HEK293 (cell line): ENCODE measurements at regions not wholly inside any gene's neighbourhood (a gene's known extent, or its start where the extent isn't known, plus 50 kb on each side); places are given as distances from the start of the nearest gene placed in this dataset.

Experiments used
- CTCF ChIA-PET: fragments of 350-600 bp; formaldehyde crosslinking; extraction: SDS; loops from one replicate; lab custom pipeline; 2021; ENCODE audit warnings: antibody characterized with exemption; lab: Yijun Ruan, JAX
- POLR2A ChIA-PET: fragments of 300-600 bp; formaldehyde crosslinking; extraction: SDS; loops from one replicate; lab custom pipeline; 2020; ENCODE audit warnings: antibody characterized with exemption, inconsistent platforms; lab: Yijun Ruan, JAX
- H3K27ac ChIP-seq: fragments of 200-500 bp; sonication (Bioruptor generic); 2 replicates; pipeline ENCODE4 v1.5.1; 2014; ENCODE audit warnings: low read depth, low read length, control low read depth, inconsistent platforms; ENCODE audit errors: extremely low read depth
- H3K36me3 ChIP-seq, 2 experiments: fragments of 200-500 bp in 1 of 2; sonication (Bioruptor generic) in 1 of 2; 1 replicate in 1 of 2; 2 replicates in 1 of 2; pipeline ENCODE4 v1.5.1; 2014 to 2017; ENCODE audit warnings: inconsistent platforms in 2 of 2, low read length in 2 of 2; ENCODE audit not compliant: control insufficient read depth in 2 of 2, insufficient read depth in 1 of 2
- H3K4me1 ChIP-seq: fragments of 200-500 bp; sonication (Bioruptor generic); 2 replicates; pipeline ENCODE4 v1.5.1; 2014; ENCODE audit warnings: mild to moderate bottlenecking, low read length, inconsistent platforms; ENCODE audit not compliant: control insufficient read depth, insufficient read depth
- H3K4me3 ChIP-seq: 2 replicates; pipeline ENCODE4 v1.5.1; 2011; ENCODE audit warnings: low read depth, mild to moderate bottlenecking, control low read depth, low read length, moderate library complexity
- H3K9me3 ChIP-seq: fragments of 200-500 bp; sonication (Bioruptor generic); 2 replicates; pipeline ENCODE4 v1.5.1; 2014; ENCODE audit warnings: low read depth, low read length, inconsistent platforms; ENCODE audit not compliant: control insufficient read depth, insufficient read depth
- BCL11B ChIP-seq: fragments of 450-650 bp; formaldehyde crosslinking; IDR thresholded peaks from 2 replicates; pipeline ENCODE4 v1.5.1; 2016; ENCODE audit warnings: low read depth, missing biosample characterization, missing genetic modification characterization
- KLF9 ChIP-seq: fragments of 450-650 bp; formaldehyde crosslinking; IDR thresholded peaks from 2 replicates; pipeline ENCODE4 v1.5.1; 2016; ENCODE audit warnings: missing biosample characterization, missing genetic modification characterization, low read depth
- ZBTB7A ChIP-seq: fragments of 450-650 bp; formaldehyde crosslinking; IDR thresholded peaks from 2 replicates; pipeline ENCODE4 v1.5.1; 2016; ENCODE audit warnings: low read depth, missing biosample characterization, missing genetic modification characterization
- ZNF2 ChIP-seq: fragments of 450-650 bp; formaldehyde crosslinking; IDR thresholded peaks from 2 replicates; pipeline ENCODE4 v1.5.1; 2016; ENCODE audit warnings: missing biosample characterization, missing genetic modification characterization
- ZNF221 ChIP-seq: fragments of 450-650 bp; formaldehyde crosslinking; IDR thresholded peaks from 2 replicates; pipeline ENCODE4 v1.5.1; 2017; ENCODE audit warnings: missing biosample characterization, missing genetic modification characterization, borderline replicate concordance
- ZNF223 ChIP-seq: fragments of 450-650 bp; formaldehyde crosslinking; IDR thresholded peaks from 2 replicates; pipeline ENCODE4 v1.5.1; 2016; ENCODE audit warnings: missing biosample characterization, missing genetic modification characterization
- ZNF292 ChIP-seq: fragments of 450-650 bp; formaldehyde crosslinking; IDR thresholded peaks from 2 replicates; pipeline ENCODE4 v1.5.1; 2016; ENCODE audit warnings: low read depth, missing biosample characterization, missing genetic modification characterization, borderline replicate concordance
- ZNF302 ChIP-seq: fragments of 450-650 bp; formaldehyde crosslinking; IDR thresholded peaks from 2 replicates; pipeline ENCODE4 v1.5.1; 2016; ENCODE audit warnings: missing biosample characterization, missing genetic modification characterization, low read depth
- ZNF335 ChIP-seq: fragments of 450-650 bp; formaldehyde crosslinking; conservative IDR thresholded peaks from 2 replicates; pipeline ENCODE4 v1.5.1; 2016; ENCODE audit warnings: missing biosample characterization, missing genetic modification characterization
- ZNF426 ChIP-seq: fragments of 450-650 bp; formaldehyde crosslinking; IDR thresholded peaks from 2 replicates; pipeline ENCODE4 v1.5.1; 2017; ENCODE audit warnings: missing biosample characterization, missing genetic modification characterization, mild to moderate bottlenecking, inconsistent platforms, moderate library complexity
- ZNF555 ChIP-seq: fragments of 450-650 bp; formaldehyde crosslinking; conservative IDR thresholded peaks from 2 replicates; pipeline ENCODE4 v1.5.1; 2017; ENCODE audit warnings: missing biosample characterization, mild to moderate bottlenecking, missing genetic modification characterization, inconsistent platforms
- ZNF624 ChIP-seq: fragments of 450-650 bp; formaldehyde crosslinking; IDR thresholded peaks from 2 replicates; pipeline ENCODE4 v1.5.1; 2017; ENCODE audit warnings: missing biosample characterization, missing genetic modification characterization
- ZNF707 ChIP-seq: fragments of 450-650 bp; formaldehyde crosslinking; IDR thresholded peaks from 2 replicates; pipeline ENCODE4 v1.5.1; 2016; ENCODE audit warnings: missing biosample characterization, missing genetic modification characterization
- ZNF768 ChIP-seq: fragments of 450-650 bp; formaldehyde crosslinking; IDR thresholded peaks from 2 replicates; pipeline ENCODE4 v1.5.1; 2018; ENCODE audit warnings: missing biosample characterization, mild to moderate bottlenecking, missing genetic modification characterization
- TF ChIP-seq, protein P1 (sequence below): fragments of 450-650 bp; formaldehyde crosslinking; IDR thresholded peaks from 2 replicates; pipeline ENCODE4 v1.5.1; 2016; ENCODE audit warnings: missing biosample characterization, missing genetic modification characterization
- TF ChIP-seq, protein P2 (sequence below): fragments of 450-650 bp; formaldehyde crosslinking; IDR thresholded peaks from 2 replicates; pipeline ENCODE4 v1.5.1; 2016; ENCODE audit warnings: missing biosample characterization, missing genetic modification characterization, borderline replicate concordance
- TF ChIP-seq, protein P3 (sequence below): fragments of 450-650 bp; formaldehyde crosslinking; IDR thresholded peaks from 2 replicates; pipeline ENCODE4 v1.5.1; 2016; ENCODE audit warnings: missing biosample characterization, missing genetic modification characterization
- TF ChIP-seq, protein P4 (sequence below): fragments of 450-650 bp; formaldehyde crosslinking; conservative IDR thresholded peaks from 2 replicates; pipeline ENCODE4 v1.5.1; 2016; ENCODE audit warnings: low read depth, missing biosample characterization, missing genetic modification characterization
- TF ChIP-seq, protein P5 (sequence below): fragments of 450-650 bp; formaldehyde crosslinking; IDR thresholded peaks from 2 replicates; pipeline ENCODE4 v1.5.1; 2016; ENCODE audit warnings: missing biosample characterization, missing genetic modification characterization
- TF ChIP-seq, protein P6 (sequence below): fragments of 450-650 bp; formaldehyde crosslinking; IDR thresholded peaks from 2 replicates; pipeline ENCODE4 v1.5.1; 2016; ENCODE audit warnings: missing biosample characterization, missing genetic modification characterization

DNA sequence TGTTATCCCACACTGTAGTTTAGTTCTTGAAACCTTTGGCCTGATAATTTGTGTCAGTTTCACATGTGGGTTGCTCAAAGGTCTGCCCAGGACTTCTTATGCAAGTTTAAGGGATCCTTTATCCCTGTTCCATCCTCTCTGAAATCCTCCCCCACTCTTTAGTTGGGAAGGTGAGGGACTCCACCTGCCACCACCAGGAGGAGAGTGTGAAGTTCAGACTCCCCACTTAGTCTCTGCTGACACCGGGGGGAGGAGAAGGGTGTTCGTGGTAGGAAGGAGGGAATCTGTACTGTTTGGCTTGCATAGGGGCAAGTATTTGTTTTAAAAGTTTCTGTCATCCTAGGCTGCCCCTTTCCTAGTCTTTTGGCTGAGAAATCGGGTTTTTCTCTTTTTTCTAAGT is 211.8 kb downstream of the PPP4R3C start:
- no peaks in the 10 kb centered on the region for H3K9me3 ChIP-seq
- no peaks in the 10 kb centered on the region for H3K36me3 ChIP-seq
- CTCF ChIA-PET = no interaction called here
- TF ChIP-seq ZBTB7A (tag by site-specific recombination) = no peak
- TF ChIP-seq ZNF335 (tag by site-specific recombination) = no peak
- TF ChIP-seq ZNF426 (tag by site-specific recombination) = no peak
- TF ChIP-seq, protein P1, sequence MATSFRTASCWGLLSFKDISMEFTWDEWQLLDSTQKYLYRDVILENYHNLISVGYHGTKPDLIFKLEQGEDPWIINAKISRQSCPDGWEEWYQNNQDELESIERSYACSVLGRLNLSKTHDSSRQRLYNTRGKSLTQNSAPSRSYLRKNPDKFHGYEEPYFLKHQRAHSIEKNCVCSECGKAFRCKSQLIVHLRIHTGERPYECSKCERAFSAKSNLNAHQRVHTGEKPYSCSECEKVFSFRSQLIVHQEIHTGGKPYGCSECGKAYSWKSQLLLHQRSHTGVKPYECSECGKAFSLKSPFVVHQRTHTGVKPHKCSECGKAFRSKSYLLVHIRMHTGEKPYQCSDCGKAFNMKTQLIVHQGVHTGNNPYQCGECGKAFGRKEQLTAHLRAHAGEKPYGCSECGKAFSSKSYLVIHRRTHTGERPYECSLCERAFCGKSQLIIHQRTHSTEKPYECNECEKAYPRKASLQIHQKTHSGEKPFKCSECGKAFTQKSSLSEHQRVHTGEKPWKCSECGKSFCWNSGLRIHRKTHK (tag by site-specific recombination) = no peak
- TF ChIP-seq, protein P2, sequence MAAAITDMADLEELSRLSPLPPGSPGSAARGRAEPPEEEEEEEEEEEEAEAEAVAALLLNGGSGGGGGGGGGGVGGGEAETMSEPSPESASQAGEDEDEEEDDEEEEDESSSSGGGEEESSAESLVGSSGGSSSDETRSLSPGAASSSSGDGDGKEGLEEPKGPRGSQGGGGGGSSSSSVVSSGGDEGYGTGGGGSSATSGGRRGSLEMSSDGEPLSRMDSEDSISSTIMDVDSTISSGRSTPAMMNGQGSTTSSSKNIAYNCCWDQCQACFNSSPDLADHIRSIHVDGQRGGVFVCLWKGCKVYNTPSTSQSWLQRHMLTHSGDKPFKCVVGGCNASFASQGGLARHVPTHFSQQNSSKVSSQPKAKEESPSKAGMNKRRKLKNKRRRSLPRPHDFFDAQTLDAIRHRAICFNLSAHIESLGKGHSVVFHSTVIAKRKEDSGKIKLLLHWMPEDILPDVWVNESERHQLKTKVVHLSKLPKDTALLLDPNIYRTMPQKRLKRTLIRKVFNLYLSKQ (tag by site-specific recombination) = no peak
- TF ChIP-seq ZNF707 (tag by site-specific recombination) = no peak
- TF ChIP-seq ZNF302 (tag by site-specific recombination) = no peak
- TF ChIP-seq, protein P3, sequence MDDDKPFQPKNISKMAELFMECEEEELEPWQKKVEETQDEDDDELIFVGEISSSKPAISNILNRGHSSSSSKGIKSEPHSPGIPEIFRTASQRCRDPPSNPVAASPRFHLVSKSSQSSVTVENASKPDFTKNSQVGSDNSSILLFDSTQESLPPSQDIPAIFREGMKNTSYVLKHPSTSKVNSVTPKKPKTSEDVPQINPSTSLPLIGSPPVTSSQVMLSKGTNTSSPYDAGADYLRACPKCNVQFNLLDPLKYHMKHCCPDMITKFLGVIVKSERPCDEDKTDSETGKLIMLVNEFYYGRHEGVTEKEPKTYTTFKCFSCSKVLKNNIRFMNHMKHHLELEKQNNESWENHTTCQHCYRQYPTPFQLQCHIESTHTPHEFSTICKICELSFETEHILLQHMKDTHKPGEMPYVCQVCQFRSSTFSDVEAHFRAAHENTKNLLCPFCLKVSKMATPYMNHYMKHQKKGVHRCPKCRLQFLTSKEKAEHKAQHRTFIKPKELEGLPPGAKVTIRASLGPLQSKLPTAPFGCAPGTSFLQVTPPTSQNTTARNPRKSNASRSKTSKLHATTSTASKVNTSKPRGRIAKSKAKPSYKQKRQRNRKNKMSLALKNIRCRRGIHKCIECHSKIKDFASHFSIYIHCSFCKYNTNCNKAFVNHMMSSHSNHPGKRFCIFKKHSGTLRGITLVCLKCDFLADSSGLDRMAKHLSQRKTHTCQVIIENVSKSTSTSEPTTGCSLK (tag by site-specific recombination) = no peak
- TF ChIP-seq ZNF624 (tag by site-specific recombination) = no peak
- TF ChIP-seq ZNF221 (tag by site-specific recombination) = no peak
- no peak for TF ChIP-seq ZNF223 (tag by site-specific recombination)
- TF ChIP-seq, protein P4, sequence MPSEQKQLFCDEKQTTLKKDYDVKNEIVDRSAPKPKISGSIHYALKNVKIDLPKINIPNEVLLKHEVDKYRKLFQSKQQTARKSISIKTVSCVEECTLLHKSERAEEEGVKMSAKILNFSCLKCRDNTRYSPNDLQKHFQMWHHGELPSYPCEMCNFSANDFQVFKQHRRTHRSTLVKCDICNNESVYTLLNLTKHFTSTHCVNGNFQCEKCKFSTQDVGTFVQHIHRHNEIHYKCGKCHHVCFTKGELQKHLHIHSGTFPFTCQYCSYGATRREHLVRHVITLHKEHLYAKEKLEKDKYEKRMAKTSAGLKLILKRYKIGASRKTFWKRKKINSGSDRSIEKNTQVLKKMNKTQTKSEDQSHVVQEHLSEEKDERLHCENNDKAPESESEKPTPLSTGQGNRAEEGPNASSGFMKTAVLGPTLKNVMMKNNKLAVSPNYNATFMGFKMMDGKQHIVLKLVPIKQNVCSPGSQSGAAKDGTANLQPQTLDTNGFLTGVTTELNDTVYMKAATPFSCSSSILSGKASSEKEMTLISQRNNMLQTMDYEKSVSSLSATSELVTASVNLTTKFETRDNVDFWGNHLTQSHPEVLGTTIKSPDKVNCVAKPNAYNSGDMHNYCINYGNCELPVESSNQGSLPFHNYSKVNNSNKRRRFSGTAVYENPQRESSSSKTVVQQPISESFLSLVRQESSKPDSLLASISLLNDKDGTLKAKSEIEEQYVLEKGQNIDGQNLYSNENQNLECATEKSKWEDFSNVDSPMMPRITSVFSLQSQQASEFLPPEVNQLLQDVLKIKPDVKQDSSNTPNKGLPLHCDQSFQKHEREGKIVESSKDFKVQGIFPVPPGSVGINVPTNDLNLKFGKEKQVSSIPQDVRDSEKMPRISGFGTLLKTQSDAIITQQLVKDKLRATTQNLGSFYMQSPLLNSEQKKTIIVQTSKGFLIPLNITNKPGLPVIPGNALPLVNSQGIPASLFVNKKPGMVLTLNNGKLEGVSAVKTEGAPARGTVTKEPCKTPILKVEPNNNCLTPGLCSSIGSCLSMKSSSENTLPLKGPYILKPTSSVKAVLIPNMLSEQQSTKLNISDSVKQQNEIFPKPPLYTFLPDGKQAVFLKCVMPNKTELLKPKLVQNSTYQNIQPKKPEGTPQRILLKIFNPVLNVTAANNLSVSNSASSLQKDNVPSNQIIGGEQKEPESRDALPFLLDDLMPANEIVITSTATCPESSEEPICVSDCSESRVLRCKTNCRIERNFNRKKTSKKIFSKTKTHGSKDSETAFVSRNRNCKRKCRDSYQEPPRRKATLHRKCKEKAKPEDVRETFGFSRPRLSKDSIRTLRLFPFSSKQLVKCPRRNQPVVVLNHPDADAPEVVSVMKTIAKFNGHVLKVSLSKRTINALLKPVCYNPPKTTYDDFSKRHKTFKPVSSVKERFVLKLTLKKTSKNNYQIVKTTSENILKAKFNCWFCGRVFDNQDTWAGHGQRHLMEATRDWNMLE = no peak
- no peak for TF ChIP-seq ZNF2 (tag by site-specific recombination)
- no peaks in the 10 kb centered on the region for H3K4me1 ChIP-seq
- POLR2A ChIA-PET = no interaction called here
- H3K27ac ChIP-seq = no peak overlapping the region
- H3K4me3 ChIP-seq = no peak overlapping the region

DNA sequence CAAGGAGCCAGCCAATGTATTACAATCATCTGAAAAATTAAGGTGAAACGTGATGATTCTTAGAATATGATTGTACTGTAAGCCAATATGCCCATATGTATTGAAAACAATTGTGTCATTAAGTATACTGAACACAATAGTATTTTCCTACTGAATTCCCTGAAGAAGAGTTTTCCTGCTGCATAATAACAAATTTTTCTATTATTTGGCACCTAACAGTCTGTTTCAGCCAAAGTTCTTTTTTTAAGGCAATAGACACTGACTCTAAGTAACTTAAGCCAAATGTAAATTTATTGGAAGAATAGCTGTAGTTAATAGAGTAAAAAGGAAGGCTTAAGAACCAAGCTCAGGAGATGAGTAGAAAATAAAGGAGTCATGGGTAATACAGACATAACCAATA is 220.6 kb downstream of the PPP4R3C start:
- Histone ChIP-seq H3K9me3 (no peaks in the 10 kb centered on the region), H3K36me3 (no peaks in the 10 kb centered on the region), H3K27ac (no peak overlapping the region), H3K4me3 (no peak overlapping the region), H3K4me1 (no peaks in the 10 kb centered on the region)
- ChIA-PET POLR2A (no interaction called here), CTCF (no interaction called here)
- TF ChIP-seq, protein P2 (tag by site-specific recombination) = no peak
- TF ChIP-seq, protein P5, sequence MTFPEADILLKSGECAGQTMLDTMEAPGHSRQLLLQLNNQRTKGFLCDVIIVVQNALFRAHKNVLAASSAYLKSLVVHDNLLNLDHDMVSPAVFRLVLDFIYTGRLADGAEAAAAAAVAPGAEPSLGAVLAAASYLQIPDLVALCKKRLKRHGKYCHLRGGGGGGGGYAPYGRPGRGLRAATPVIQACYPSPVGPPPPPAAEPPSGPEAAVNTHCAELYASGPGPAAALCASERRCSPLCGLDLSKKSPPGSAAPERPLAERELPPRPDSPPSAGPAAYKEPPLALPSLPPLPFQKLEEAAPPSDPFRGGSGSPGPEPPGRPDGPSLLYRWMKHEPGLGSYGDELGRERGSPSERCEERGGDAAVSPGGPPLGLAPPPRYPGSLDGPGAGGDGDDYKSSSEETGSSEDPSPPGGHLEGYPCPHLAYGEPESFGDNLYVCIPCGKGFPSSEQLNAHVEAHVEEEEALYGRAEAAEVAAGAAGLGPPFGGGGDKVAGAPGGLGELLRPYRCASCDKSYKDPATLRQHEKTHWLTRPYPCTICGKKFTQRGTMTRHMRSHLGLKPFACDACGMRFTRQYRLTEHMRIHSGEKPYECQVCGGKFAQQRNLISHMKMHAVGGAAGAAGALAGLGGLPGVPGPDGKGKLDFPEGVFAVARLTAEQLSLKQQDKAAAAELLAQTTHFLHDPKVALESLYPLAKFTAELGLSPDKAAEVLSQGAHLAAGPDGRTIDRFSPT (tag by site-specific recombination) = no peak
- no peak for TF ChIP-seq KLF9 (tag by site-specific recombination)
- no peak for TF ChIP-seq ZNF292 (tag by site-specific recombination)
- no peak for TF ChIP-seq ZNF768 (tag by site-specific recombination)
- TF ChIP-seq BCL11B (tag by site-specific recombination) = no peak
- no peak for TF ChIP-seq ZNF555 (tag by site-specific recombination)
- TF ChIP-seq, protein P6, sequence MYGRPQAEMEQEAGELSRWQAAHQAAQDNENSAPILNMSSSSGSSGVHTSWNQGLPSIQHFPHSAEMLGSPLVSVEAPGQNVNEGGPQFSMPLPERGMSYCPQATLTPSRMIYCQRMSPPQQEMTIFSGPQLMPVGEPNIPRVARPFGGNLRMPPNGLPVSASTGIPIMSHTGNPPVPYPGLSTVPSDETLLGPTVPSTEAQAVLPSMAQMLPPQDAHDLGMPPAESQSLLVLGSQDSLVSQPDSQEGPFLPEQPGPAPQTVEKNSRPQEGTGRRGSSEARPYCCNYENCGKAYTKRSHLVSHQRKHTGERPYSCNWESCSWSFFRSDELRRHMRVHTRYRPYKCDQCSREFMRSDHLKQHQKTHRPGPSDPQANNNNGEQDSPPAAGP (tag by site-specific recombination) = no peak
